ENCODE measurements at regions not wholly inside any gene's neighbourhood (a gene's known extent, or its start where the extent isn't known, plus 50 kb on each side); places are given as distances from the start of the nearest gene placed in this dataset.

- 75 to 92% (median 90%) methylated on average over 7 of the region's 7 CpGs for WGBS, 3 donors
- H3K27ac ChIP-seq (ENCODE audit: low read depth, low read length), result no peak overlapping the region
Measured at GRCh38 chr7:47037607-47038006, 544.3 kb downstream of the TNS3 start.

GRCh38 chr7:47036909-47037308 is 545.0 kb downstream of the TNS3 start:
- H3K27ac ChIP-seq (ENCODE audit: low read depth, low read length), result no peak overlapping the region
- WGBS, 3 donors, result 79 to 94% (median 86%) methylated on average over 6 of the region's 6 CpGs

GRCh38 chr7:47035522-47035921 is 546.4 kb downstream of the TNS3 start:
- no peak overlapping the region for H3K27ac ChIP-seq (ENCODE audit: low read depth, low read length)
- 58 to 72% (median 70%) methylated on average over 2 of the region's 2 CpGs for WGBS, 3 donors

GRCh38 chr7:47034180-47034579 is 547.7 kb downstream of the TNS3 start:
- WGBS, 3 donors, result 91 to 96% (median 92%) methylated on average over 2 of the region's 2 CpGs
- H3K27ac ChIP-seq (ENCODE audit: low read depth, low read length), result no peak overlapping the region

GRCh38 chr7:47032536-47032908 is 549.4 kb downstream of the TNS3 start:
- 52 to 81% (median 67%) methylated on average over 4 of the region's 4 CpGs for WGBS, 3 donors
- H3K27ac ChIP-seq (ENCODE audit: low read depth, low read length), result no peak overlapping the region

- 62 to 75% (median 64%) methylated on average over 6 of the region's 6 CpGs for WGBS, 3 donors
- no peak overlapping the region for H3K27ac ChIP-seq (ENCODE audit: low read depth, low read length)
Measured at GRCh38 chr7:47031786-47032535, 550.0 kb downstream of the TNS3 start.

GRCh38 chr7:47028284-47028683 is 553.6 kb downstream of the TNS3 start:
- WGBS, 3 donors, result 63 to 80% (median 75%) methylated on average over 3 of the region's 3 CpGs

GRCh38 chr7:47027695-47028240 is 554.1 kb downstream of the TNS3 start:
- no peak overlapping the region for H3K27ac ChIP-seq (ENCODE audit: low read depth, low read length)
- 55 to 88% (median 70%) methylated on average over 2 of the region's 2 CpGs for WGBS, 3 donors

More at GRCh38 chr7:47028284-47028683, 553.6 kb downstream of the TNS3 start:
- H3K27ac ChIP-seq (ENCODE audit: low read depth, low read length), result no peak overlapping the region

- WGBS, 3 donors, result 43 to 57% (median 52%) methylated on average over 5 of the region's 5 CpGs
- H3K27ac ChIP-seq (ENCODE audit: low read depth, low read length), result no peak overlapping the region
Measured at GRCh38 chr7:47026780-47027361, 555.0 kb downstream of the TNS3 start.

GRCh38 chr7:47024991-47025390 is 556.9 kb downstream of the TNS3 start:
- H3K27ac ChIP-seq (ENCODE audit: low read depth, low read length), result no peak overlapping the region
- WGBS, 3 donors, result 44 to 69% (median 68%) methylated on average over 4 of the region's 4 CpGs

- no peak overlapping the region for H3K27ac ChIP-seq (ENCODE audit: low read depth, low read length)
- WGBS, 3 donors, result 81 to 88% (median 81%) methylated on average over 1 of the region's 1 CpG
Measured at GRCh38 chr7:47008461-47008860, 573.5 kb downstream of the TNS3 start.

- WGBS, 3 donors, result 73 to 74% (median 73%) methylated on average over 5 of the region's 5 CpGs
- H3K27ac ChIP-seq (ENCODE audit: low read depth, low read length), result no peak overlapping the region
Measured at GRCh38 chr7:47007471-47007870, 574.4 kb downstream of the TNS3 start.

GRCh38 chr7:47000561-47000960 is 581.4 kb downstream of the TNS3 start:
- WGBS, 3 donors, result 78 to 90% (median 78%) methylated on average over 1 of the region's 1 CpG
- no peak overlapping the region for H3K27ac ChIP-seq (ENCODE audit: low read depth, low read length)

- no peak overlapping the region for H3K27ac ChIP-seq (ENCODE audit: low read depth, low read length)
Measured at GRCh38 chr7:46999866-47000265, 582.0 kb downstream of the TNS3 start.

- 75 to 87% (median 78%) methylated on average over 3 of the region's 3 CpGs for WGBS, 3 donors
- no peak overlapping the region for H3K27ac ChIP-seq (ENCODE audit: low read depth, low read length)
Measured at GRCh38 chr7:46996972-46997371, 584.9 kb downstream of the TNS3 start.

GRCh38 chr7:46993396-46993795 is 588.5 kb downstream of the TNS3 start:
- no peak overlapping the region for H3K27ac ChIP-seq (ENCODE audit: low read depth, low read length)
- 52 to 67% (median 56%) methylated on average over 3 of the region's 3 CpGs for WGBS, 3 donors

GRCh38 chr7:46990761-46991160 is 591.1 kb downstream of the TNS3 start:
- no peak overlapping the region for H3K27ac ChIP-seq (ENCODE audit: low read depth, low read length)

GRCh38 chr7:46989247-46989646 is 592.7 kb downstream of the TNS3 start:
- no peak overlapping the region for H3K27ac ChIP-seq (ENCODE audit: low read depth, low read length)

GRCh38 chr7:46982928-46983327 is 599.0 kb downstream of the TNS3 start:
- H3K27ac ChIP-seq (ENCODE audit: low read depth, low read length), result no peak overlapping the region
- 90 to 95% (median 93%) methylated on average over 8 of the region's 8 CpGs for WGBS, 3 donors

- WGBS, 3 donors, result 63 to 89% (median 86%) methylated on average over 1 of the region's 1 CpG
Measured at GRCh38 chr7:46979439-46979838, 602.5 kb downstream of the TNS3 start.

More at GRCh38 chr7:46979439-46979838, 602.5 kb downstream of the TNS3 start:
- H3K27ac ChIP-seq (ENCODE audit: low read depth, low read length), result no peak overlapping the region

All from adipose tissue (tissue), 3 donors.